Ishikawa (cell line): ENCODE measurements at regions not wholly inside any gene's neighbourhood (a gene's known extent, or its start where the extent isn't known, plus 50 kb on each side); places are given as distances from the start of the nearest gene placed in this dataset.

Source experiments
- CEBPB ChIP-seq: IDR thresholded peaks from 2 replicates; pipeline ENCODE4 v1.6.1; 2012
- CREB1 ChIP-seq: IDR thresholded peaks from 2 replicates; pipeline ENCODE4 v1.6.1; 2012; ENCODE audit warnings: low read depth
- EGR1 ChIP-seq: IDR thresholded peaks from 2 replicates; pipeline ENCODE4 v1.6.1; 2012
- EP300 ChIP-seq: IDR thresholded peaks from 2 replicates; pipeline ENCODE4 v1.6.1; 2012; ENCODE audit warnings: borderline replicate concordance
- FOXM1 ChIP-seq: IDR thresholded peaks from 2 replicates; pipeline ENCODE4 v1.6.1; 2012; ENCODE audit warnings: low read depth, borderline replicate concordance
- MAX ChIP-seq: IDR thresholded peaks from 2 replicates; pipeline ENCODE4 v1.6.1; 2012
- NFIC ChIP-seq: IDR thresholded peaks from 2 replicates; pipeline ENCODE4 v1.6.1; 2012
- RAD21 ChIP-seq: IDR thresholded peaks from 2 replicates; pipeline ENCODE4 v1.6.1; 2012; ENCODE audit warnings: low read depth
- REST ChIP-seq: IDR thresholded peaks from 2 replicates; pipeline ENCODE4 v1.6.1; 2012; ENCODE audit warnings: low read depth, mild to moderate bottlenecking
- TAF1 ChIP-seq: IDR thresholded peaks from 2 replicates; pipeline ENCODE4 v1.6.1; 2012; ENCODE audit warnings: low read depth, mild to moderate bottlenecking
- TCF12 ChIP-seq: IDR thresholded peaks from 2 replicates; pipeline ENCODE4 v1.6.1; 2012; ENCODE audit warnings: low read depth
- TEAD4 ChIP-seq: IDR thresholded peaks from 2 replicates; pipeline ENCODE4 v1.6.1; 2012
- YY1 ChIP-seq: IDR thresholded peaks from 2 replicates; pipeline ENCODE4 v1.6.1; 2012; ENCODE audit warnings: low read depth

GRCh38 chr2:106953779-106954178, 67.8 kb upstream of the ST6GAL2 start:
- TF ChIP-seq MAX (no peak), EP300 (no peak), EGR1 (no peak), TEAD4 (no peak), YY1 (no peak), TAF1 (no peak), CEBPB (no peak), REST (no peak), NFIC (no peak), CREB1 (no peak), FOXM1 (no peak), TCF12 (no peak), RAD21 (no peak)
